ENCODE measurements at regions not wholly inside any gene's neighbourhood (a gene's known extent, or its start where the extent isn't known, plus 50 kb on each side); places are given as distances from the start of the nearest gene placed in this dataset.
A peak's percentile ranks its signal among the peaks of the same experiment; 100 is the strongest.

GRCh38 chr12:102781117-102781516, 135.9 kb downstream of the PAH start:
- in situ Hi-C loops (cut with MboI; ENCODE audit: low pct_ligation_motif_present in 1 of 4, low pct_unique_long_range_greater_than_20kb in 1 of 4, low sequenced_read_pairs in 3 of 4) (no loop called here), intact Hi-C loops (cut with DNase I; ENCODE audit: low total_unique reads) (no loop called here)
- Histone ChIP-seq H3K27me3 (no peaks in the 10 kb centered on the region), H3K9me3 (no peaks in the 10 kb centered on the region), H3K4me3 (no peak overlapping the region), H3K4me1 (no peaks in the 10 kb centered on the region), H3K36me3 (no peaks in the 10 kb centered on the region), H3K27ac (no peak overlapping the region)
- DNase-seq: peak; percentile 7
- TF ChIP-seq CTCF (IDR thresholded peaks at IDR 0.05) (no peak), POLR2AphosphoS5 (IDR thresholded peaks at IDR 0.05) (no peak), POLR2A (IDR thresholded peaks at IDR 0.05) (no peak), EP300 (IDR thresholded peaks at IDR 0.05; ENCODE audit: low read depth) (no peak)

- WGBS, 2 donors (ENCODE audit: low coverage in 1 of 2): 40 to 54% methylated on average over 2 of the region's 2 CpGs
- Histone ChIP-seq H3K36me3 (no peaks in the 10 kb centered on the region), H3K27me3 (no peaks in the 10 kb centered on the region), H3K27ac (no peak overlapping the region), H3K4me3 (no peak overlapping the region), H3K9me3 (no peaks in the 10 kb centered on the region), H3K4me1 (no peaks in the 10 kb centered on the region)
- TF ChIP-seq CTCF (IDR thresholded peaks at IDR 0.05) (no peak), EP300 (IDR thresholded peaks at IDR 0.05; ENCODE audit: low read depth) (no peak), POLR2A (IDR thresholded peaks at IDR 0.05) (no peak), POLR2AphosphoS5 (IDR thresholded peaks at IDR 0.05) (no peak)
- intact Hi-C loops (cut with DNase I; ENCODE audit: low total_unique reads): no loop called here
- in situ Hi-C loops (cut with MboI; ENCODE audit: low pct_ligation_motif_present in 1 of 4, low pct_unique_long_range_greater_than_20kb in 1 of 4, low sequenced_read_pairs in 3 of 4): no loop called here
- DNase-seq: no peak
Observed at GRCh38 chr12:102776041-102776440, 141.0 kb downstream of the PAH start.

- in situ Hi-C loops (cut with MboI; ENCODE audit: low pct_ligation_motif_present in 1 of 4, low pct_unique_long_range_greater_than_20kb in 1 of 4, low sequenced_read_pairs in 3 of 4): no loop called here
- WGBS, 2 donors (ENCODE audit: low coverage in 1 of 2): 10 to 17% methylated on average over 1 to 6 of the region's 6 CpGs
Observed at GRCh38 chr12:102769323-102769916, 147.6 kb downstream of the PAH start.

GRCh38 chr12:102766961-102767360, 150.1 kb downstream of the PAH start:
- no peaks in the 10 kb centered on the region for H3K9me3 ChIP-seq
- H3K4me3 ChIP-seq: no peak overlapping the region
- no peak for DNase-seq
- no peak overlapping the region for H3K27ac ChIP-seq
- no peaks in the 10 kb centered on the region for H3K4me1 ChIP-seq
- TF ChIP-seq POLR2AphosphoS5 (IDR thresholded peaks at IDR 0.05): no peak
- no peak for TF ChIP-seq CTCF (IDR thresholded peaks at IDR 0.05)
- TF ChIP-seq EP300 (IDR thresholded peaks at IDR 0.05; ENCODE audit: low read depth): no peak
- no peak for TF ChIP-seq POLR2A (IDR thresholded peaks at IDR 0.05)
- in situ Hi-C loops (cut with MboI; ENCODE audit: low pct_ligation_motif_present in 1 of 4, low pct_unique_long_range_greater_than_20kb in 1 of 4, low sequenced_read_pairs in 3 of 4): no loop called here
- intact Hi-C loops (cut with DNase I; ENCODE audit: low total_unique reads): no loop called here
- 77 to 81% methylated on average over 3 of the region's 3 CpGs for WGBS, 2 donors (ENCODE audit: low coverage in 1 of 2)
- H3K36me3 ChIP-seq: no peaks in the 10 kb centered on the region
- H3K27me3 ChIP-seq: no peaks in the 10 kb centered on the region

More at GRCh38 chr12:102769323-102769916, 147.6 kb downstream of the PAH start:
- no peak overlapping the region for H3K27ac ChIP-seq
- TF ChIP-seq POLR2A (IDR thresholded peaks at IDR 0.05) (no peak), POLR2AphosphoS5 (IDR thresholded peaks at IDR 0.05) (no peak), EP300 (IDR thresholded peaks at IDR 0.05; ENCODE audit: low read depth) (no peak), CTCF (IDR thresholded peaks at IDR 0.05) (peak in 4 of 5 experiments; percentile 27 to 48 (median 44))
- H3K4me3 ChIP-seq: no peak overlapping the region
- H3K4me1 ChIP-seq: no peaks in the 10 kb centered on the region
- DNase-seq: peak; percentile 26
- H3K36me3 ChIP-seq: no peaks in the 10 kb centered on the region
- no peaks in the 10 kb centered on the region for H3K27me3 ChIP-seq
- intact Hi-C loops (cut with DNase I; ENCODE audit: low total_unique reads): no loop called here
- no peaks in the 10 kb centered on the region for H3K9me3 ChIP-seq
